Spinal cord (tissue), 9 donors: ENCODE measurements at regions not wholly inside any gene's neighbourhood (a gene's known extent, or its start where the extent isn't known, plus 50 kb on each side); places are given as distances from the start of the nearest gene placed in this dataset.

Source experiments
- DNase-seq, 6 donors: peaks; one replicate each; pipeline versions ENCODE4 v3.0.0 to v3.0.0-alpha.2; 2013 to 2015; ENCODE audit warnings: low spot score in 6 of 6, low read depth in 4 of 6
- H3K27ac ChIP-seq: one replicate; pipeline ENCODE4 v1.5.1; 2013; ENCODE audit warnings: low read depth, low read length, control low read depth
- H3K27me3 ChIP-seq: one replicate; pipeline ENCODE4 v1.6.1; 2013; ENCODE audit warnings: low read length; ENCODE audit not compliant: control insufficient read depth, insufficient read depth
- H3K36me3 ChIP-seq: one replicate; pipeline ENCODE4 v1.6.1; 2013; ENCODE audit warnings: low read length; ENCODE audit not compliant: control insufficient read depth, insufficient read depth
- H3K4me1 ChIP-seq: one replicate; pipeline ENCODE4 v1.6.1; 2013; ENCODE audit warnings: low read length; ENCODE audit not compliant: control insufficient read depth, insufficient read depth
- H3K4me3 ChIP-seq: one replicate; pipeline ENCODE4 v1.5.1; 2013; ENCODE audit warnings: low read depth, low read length, control low read depth
- H3K9me3 ChIP-seq: one replicate; pipeline ENCODE4 v1.6.1; 2013; ENCODE audit warnings: low read length; ENCODE audit not compliant: control insufficient read depth, insufficient read depth
- WGBS: methylation state at CpG from one replicate; pipeline ENCODE4 v1.1.5; 2013; ENCODE audit warnings: missing lambda C conversion rate; ENCODE audit not compliant: insufficient coverage; 5-methylcytosine and 5-hydroxymethylcytosine counted together
- donor health status: healthy.

- DNase-seq: no peak
- H3K9me3 ChIP-seq: no peaks in the 10 kb centered on the region
- no peaks in the 10 kb centered on the region for H3K36me3 ChIP-seq
- H3K27ac ChIP-seq: no peak overlapping the region
- no peaks in the 10 kb centered on the region for H3K4me1 ChIP-seq
- no peak overlapping the region for H3K4me3 ChIP-seq
- no peaks in the 10 kb centered on the region for H3K27me3 ChIP-seq
Measured at GRCh38 chr18:4839639-4840038, 357.4 kb downstream of the AKAIN1 start.

- no peak overlapping the region for H3K4me3 ChIP-seq
- DNase-seq: no peak
- no CpG with 5 or more reads among the region's 1 CpG for WGBS
- no peak overlapping the region for H3K27ac ChIP-seq
- no peaks in the 10 kb centered on the region for H3K27me3 ChIP-seq
- no peaks in the 10 kb centered on the region for H3K4me1 ChIP-seq
- no peaks in the 10 kb centered on the region for H3K9me3 ChIP-seq
- no peaks in the 10 kb centered on the region for H3K36me3 ChIP-seq
Measured at GRCh38 chr18:4836141-4836540, 360.9 kb downstream of the AKAIN1 start.

GRCh38 chr18:4831791-4832375, 365.2 kb downstream of the AKAIN1 start:
- no peak for DNase-seq
- WGBS: 20% methylated on average over 1 of the region's 5 CpGs

GRCh38 chr18:4831127-4831526, 365.9 kb downstream of the AKAIN1 start:
- 100% methylated on average over 1 of the region's 2 CpGs for WGBS
- Histone ChIP-seq H3K27ac (no peak overlapping the region), H3K36me3 (no peaks in the 10 kb centered on the region), H3K27me3 (no peaks in the 10 kb centered on the region), H3K4me3 (no peak overlapping the region), H3K9me3 (no peaks in the 10 kb centered on the region), H3K4me1 (no peaks in the 10 kb centered on the region)
- no peak for DNase-seq

More at GRCh38 chr18:4831791-4832375, 365.2 kb downstream of the AKAIN1 start:
- H3K27me3 ChIP-seq: no peaks in the 10 kb centered on the region
- no peak overlapping the region for H3K27ac ChIP-seq
- no peaks in the 10 kb centered on the region for H3K9me3 ChIP-seq
- no peaks in the 10 kb centered on the region for H3K36me3 ChIP-seq
- no peaks in the 10 kb centered on the region for H3K4me1 ChIP-seq
- no peak overlapping the region for H3K4me3 ChIP-seq

GRCh38 chr18:4823091-4823490, 368.0 kb upstream of the DLGAP1 start:
- no peaks in the 10 kb centered on the region for H3K4me1 ChIP-seq

GRCh38 chr18:4821801-4822200, 366.7 kb upstream of the DLGAP1 start:
- Histone ChIP-seq H3K4me1 (no peaks in the 10 kb centered on the region), H3K4me3 (no peak overlapping the region), H3K36me3 (no peaks in the 10 kb centered on the region), H3K27me3 (no peaks in the 10 kb centered on the region), H3K9me3 (no peaks in the 10 kb centered on the region), H3K27ac (no peak overlapping the region)
- DNase-seq: no peak
- WGBS: 91% methylated on average over 2 of the region's 2 CpGs

More at GRCh38 chr18:4823091-4823490, 368.0 kb upstream of the DLGAP1 start:
- H3K36me3 ChIP-seq: no peaks in the 10 kb centered on the region
- H3K4me3 ChIP-seq: no peak overlapping the region
- no peaks in the 10 kb centered on the region for H3K9me3 ChIP-seq
- H3K27ac ChIP-seq: no peak overlapping the region
- 94% methylated on average over 3 of the region's 3 CpGs for whole genome bisulfite sequencing
- no peak for DNase-seq
- no peaks in the 10 kb centered on the region for H3K27me3 ChIP-seq

- Histone ChIP-seq H3K9me3 (no peaks in the 10 kb centered on the region), H3K4me3 (no peak overlapping the region), H3K36me3 (no peaks in the 10 kb centered on the region), H3K27me3 (no peaks in the 10 kb centered on the region), H3K27ac (no peak overlapping the region), H3K4me1 (no peaks in the 10 kb centered on the region)
- no peak for DNase-seq
- no CpG with 5 or more reads among the region's 1 CpG for WGBS
Measured at GRCh38 chr18:4817665-4818064, 362.6 kb upstream of the DLGAP1 start.

GRCh38 chr18:4813708-4814107, 358.6 kb upstream of the DLGAP1 start:
- no peaks in the 10 kb centered on the region for H3K9me3 ChIP-seq
- no peak overlapping the region for H3K4me3 ChIP-seq
- no peaks in the 10 kb centered on the region for H3K27me3 ChIP-seq
- H3K27ac ChIP-seq: no peak overlapping the region
- DNase-seq: no peak
- H3K36me3 ChIP-seq: no peaks in the 10 kb centered on the region
- no peaks in the 10 kb centered on the region for H3K4me1 ChIP-seq
- 90% methylated on average over 1 of the region's 2 CpGs for WGBS

GRCh38 chr18:4808891-4809290, 353.8 kb upstream of the DLGAP1 start:
- no peaks in the 10 kb centered on the region for H3K27me3 ChIP-seq
- H3K9me3 ChIP-seq: no peaks in the 10 kb centered on the region
- peaks cover 4% of the 10 kb centered on the region for H3K4me1 ChIP-seq
- H3K36me3 ChIP-seq: no peaks in the 10 kb centered on the region
- no peak for DNase-seq
- no peak overlapping the region for H3K4me3 ChIP-seq
- no peak overlapping the region for H3K27ac ChIP-seq
- no CpG with 5 or more reads among the region's 3 CpGs for WGBS

GRCh38 chr18:4807604-4808293, 352.6 kb upstream of the DLGAP1 start:
- 72% methylated on average over 16 of the region's 18 CpGs for WGBS
- Histone ChIP-seq H3K27me3 (no peaks in the 10 kb centered on the region), H3K4me1 (peaks cover 4% of the 10 kb centered on the region), H3K36me3 (no peaks in the 10 kb centered on the region), H3K9me3 (no peaks in the 10 kb centered on the region), H3K4me3 (no peak overlapping the region), H3K27ac (no peak overlapping the region)
- peak in 2 of 6 donors; percentile 7 to 77 for DNase-seq
